ENCODE measurements at regions not wholly inside any gene's neighbourhood (a gene's known extent, or its start where the extent isn't known, plus 50 kb on each side); places are given as distances from the start of the nearest gene placed in this dataset.
"Not testable (repeated sequence)": the region's sequence is repeated elsewhere in the genome, so short reads cannot be mapped to it uniquely, and the experiment has no call there.

- in situ Hi-C loops (cut with HindIII; ENCODE audit: low pct_unique_long_range_greater_than_20kb, low sequenced_read_pairs): no loop called here
- no peak for TF ChIP-seq JUND (IDR thresholded peaks at IDR 0.05; ENCODE audit: low read depth)
- no peak for DNase-seq (ENCODE audit: low read depth in 1 of 2, low spot score in 1 of 2)
Observed at GRCh38 chr12:131561891-131562684, 148.8 kb upstream of the SFSWAP start.

GRCh38 chr12:131564138-131564727 lies 146.7 kb upstream of the SFSWAP start:
- in situ Hi-C loops (cut with HindIII; ENCODE audit: low pct_unique_long_range_greater_than_20kb, low sequenced_read_pairs); DNase-seq (ENCODE audit: low read depth in 1 of 2, low spot score in 1 of 2): not testable (repeated sequence)

DNA sequence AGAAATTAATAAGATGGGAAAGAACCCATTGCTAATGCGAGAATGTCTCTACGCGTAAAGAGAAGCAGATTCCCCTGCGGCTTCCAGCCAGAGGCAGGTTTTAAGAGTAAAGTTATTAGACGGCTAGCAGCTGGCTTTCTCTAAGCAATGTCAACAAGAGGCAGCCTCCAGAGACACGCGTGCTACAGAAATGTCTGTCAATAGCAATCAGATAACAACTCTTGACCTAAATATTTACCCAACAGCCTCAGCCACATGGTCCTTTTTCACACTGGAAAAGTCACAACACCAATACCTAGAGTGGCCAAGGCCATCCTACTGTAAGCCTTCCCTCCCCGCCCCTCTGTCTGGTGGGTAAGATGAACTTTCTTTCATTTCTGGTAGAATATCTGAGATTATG lies 146.0 kb upstream of the SFSWAP start:
- in situ Hi-C loops (cut with HindIII; ENCODE audit: low pct_unique_long_range_greater_than_20kb, low sequenced_read_pairs): no loop called here
- DNase-seq (ENCODE audit: low read depth in 1 of 2, low spot score in 1 of 2): no peak
- no peak for TF ChIP-seq JUND (IDR thresholded peaks at IDR 0.05; ENCODE audit: low read depth)

- in situ Hi-C loops (cut with HindIII; ENCODE audit: low pct_unique_long_range_greater_than_20kb, low sequenced_read_pairs): no loop called here
- no peak for DNase-seq (ENCODE audit: low read depth in 1 of 2, low spot score in 1 of 2)
- TF ChIP-seq JUND (IDR thresholded peaks at IDR 0.05; ENCODE audit: low read depth): no peak
Observed at GRCh38 chr12:131565267-131566015, 145.4 kb upstream of the SFSWAP start.

DNA sequence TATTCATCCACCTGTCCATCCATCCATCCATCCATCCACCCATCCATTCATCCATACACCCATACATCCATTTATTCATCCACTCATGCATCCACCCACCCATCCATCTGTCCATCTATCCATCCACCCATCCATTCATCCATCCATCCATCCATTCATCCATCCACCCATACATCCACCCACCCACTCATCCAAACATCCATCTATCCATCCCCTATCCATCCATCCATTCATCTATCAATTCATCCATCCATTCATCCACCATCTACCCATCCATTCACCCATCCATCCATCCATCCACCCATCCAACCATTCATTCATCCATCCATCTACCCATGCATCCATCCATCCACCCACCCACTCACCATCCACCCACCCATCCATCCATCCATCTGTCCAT lies 142.6 kb upstream of the SFSWAP start:
- in situ Hi-C loops (cut with HindIII; ENCODE audit: low pct_unique_long_range_greater_than_20kb, low sequenced_read_pairs): no loop called here
- TF ChIP-seq JUND (IDR thresholded peaks at IDR 0.05; ENCODE audit: low read depth): no peak
- DNase-seq (ENCODE audit: low read depth in 1 of 2, low spot score in 1 of 2): no peak

- TF ChIP-seq JUND (IDR thresholded peaks at IDR 0.05; ENCODE audit: low read depth): no peak
- in situ Hi-C loops (cut with HindIII; ENCODE audit: low pct_unique_long_range_greater_than_20kb, low sequenced_read_pairs): no loop called here
- DNase-seq (ENCODE audit: low read depth in 1 of 2, low spot score in 1 of 2): no peak
Observed at GRCh38 chr12:131570596-131570995, 140.3 kb upstream of the SFSWAP start.

- TF ChIP-seq JUND (IDR thresholded peaks at IDR 0.05; ENCODE audit: low read depth): no peak
- in situ Hi-C loops (cut with HindIII; ENCODE audit: low pct_unique_long_range_greater_than_20kb, low sequenced_read_pairs): no loop called here
- no peak for DNase-seq (ENCODE audit: low read depth in 1 of 2, low spot score in 1 of 2)
Observed at GRCh38 chr12:131571827-131572226, 139.1 kb upstream of the SFSWAP start.

DNA sequence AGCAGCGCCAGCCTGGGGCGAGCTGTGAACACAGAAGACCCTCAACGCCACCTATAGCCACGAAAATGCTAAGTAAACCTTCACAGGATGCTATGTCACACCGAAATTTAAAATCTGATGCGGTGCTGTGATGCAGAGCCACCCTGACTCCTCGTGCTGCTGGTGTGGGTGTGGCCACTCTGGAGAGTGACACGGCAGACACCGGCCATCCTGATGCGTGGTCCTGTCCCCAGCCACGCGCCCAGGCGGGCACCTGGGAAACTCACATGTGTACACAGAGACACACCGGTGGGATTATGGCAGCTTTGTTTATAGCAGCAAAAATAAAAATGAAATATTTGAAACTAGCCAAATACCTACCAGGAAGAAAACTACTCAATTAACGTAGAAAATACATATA lies 138.3 kb upstream of the SFSWAP start:
- no peak for DNase-seq (ENCODE audit: low read depth in 1 of 2, low spot score in 1 of 2)
- in situ Hi-C loops (cut with HindIII; ENCODE audit: low pct_unique_long_range_greater_than_20kb, low sequenced_read_pairs): no loop called here
- no peak for TF ChIP-seq JUND (IDR thresholded peaks at IDR 0.05; ENCODE audit: low read depth)

DNA sequence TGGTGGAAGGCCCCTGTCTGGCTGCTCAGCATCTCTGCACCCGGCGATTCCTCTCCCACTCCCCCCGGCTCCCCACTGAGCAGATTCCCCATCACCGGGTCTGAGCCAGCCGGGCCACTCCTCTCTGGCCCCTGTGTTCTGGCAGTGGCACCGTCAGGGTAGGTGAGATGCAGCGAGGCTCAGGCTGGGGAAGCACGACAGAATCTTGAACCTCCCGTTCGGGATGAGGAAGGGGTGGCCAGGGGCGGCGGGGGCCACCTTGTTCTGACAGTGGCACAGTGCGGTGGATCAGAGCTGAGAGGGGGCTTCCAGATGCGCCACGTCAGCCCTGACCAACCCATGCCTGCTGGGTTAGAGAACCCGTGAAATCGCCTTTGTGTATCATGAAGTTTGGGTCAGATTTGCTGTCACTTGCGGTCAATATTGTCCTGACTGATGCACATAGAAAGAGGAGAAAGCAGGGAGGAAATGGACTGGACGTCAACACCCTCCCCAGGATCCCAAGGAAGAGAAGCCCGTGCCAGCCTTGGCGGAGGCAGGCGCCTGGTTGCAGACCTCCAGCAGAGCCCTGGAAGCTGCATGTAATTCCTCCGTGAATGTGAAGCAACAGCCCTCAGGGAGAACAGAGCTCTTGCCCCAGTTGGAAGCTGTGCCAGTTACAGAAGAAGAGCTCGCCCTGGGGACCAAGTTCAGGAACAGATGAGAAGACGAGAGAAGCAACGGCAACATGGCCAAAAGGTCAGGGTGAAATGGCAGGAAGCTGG lies 137.1 kb upstream of the SFSWAP start:
- no peak for TF ChIP-seq JUND (IDR thresholded peaks at IDR 0.05; ENCODE audit: low read depth)
- in situ Hi-C loops (cut with HindIII; ENCODE audit: low pct_unique_long_range_greater_than_20kb, low sequenced_read_pairs): no loop called here
- DNase-seq (ENCODE audit: low read depth in 1 of 2, low spot score in 1 of 2): no peak

- in situ Hi-C loops (cut with HindIII; ENCODE audit: low pct_unique_long_range_greater_than_20kb, low sequenced_read_pairs): no loop called here
- DNase-seq (ENCODE audit: low read depth in 1 of 2, low spot score in 1 of 2): no peak
- no peak for TF ChIP-seq JUND (IDR thresholded peaks at IDR 0.05; ENCODE audit: low read depth)
Observed at GRCh38 chr12:131574395-131574771, 136.5 kb upstream of the SFSWAP start.

GRCh38 chr12:131575371-131575770 lies 135.5 kb upstream of the SFSWAP start:
- no peak for DNase-seq (ENCODE audit: low read depth in 1 of 2, low spot score in 1 of 2)
- in situ Hi-C loops (cut with HindIII; ENCODE audit: low pct_unique_long_range_greater_than_20kb, low sequenced_read_pairs): no loop called here
- no peak for TF ChIP-seq JUND (IDR thresholded peaks at IDR 0.05; ENCODE audit: low read depth)

GRCh38 chr12:131576734-131577133 lies 134.2 kb upstream of the SFSWAP start:
- DNase-seq (ENCODE audit: low read depth in 1 of 2, low spot score in 1 of 2); in situ Hi-C loops (cut with HindIII; ENCODE audit: low pct_unique_long_range_greater_than_20kb, low sequenced_read_pairs): not testable (repeated sequence)

Data from T47D (cell line).